ENCODE measurements at regions not wholly inside any gene's neighbourhood (a gene's known extent, or its start where the extent isn't known, plus 50 kb on each side); places are given as distances from the start of the nearest gene placed in this dataset.

- no peak for TF ChIP-seq POLR2A (IDR thresholded peaks at IDR 0.05)
- TF ChIP-seq CTCF (IDR thresholded peaks at IDR 0.05) = no peak
- Histone ChIP-seq H3K4me1 (replicated peaks in 1 of 2) (no peaks in the 10 kb centered on the region), H3K9me3 (replicated peaks in 1 of 3) (no peaks in the 10 kb centered on the region), H3K36me3 (replicated peaks in 1 of 2) (no peaks in the 10 kb centered on the region), H3K27ac (no peak overlapping the region), H3K27me3 (no peaks in the 10 kb centered on the region), H3K4me3 (no peak overlapping the region)
- DNase-seq = no peak
- WGBS, 4 donors = 79 to 93% (median 90%) methylated on average over 2 of the region's 2 CpGs
- intact Hi-C loops (cut with DNase I) = no loop called here
Observed at GRCh38 chr2:8604262-8604661, 77.6 kb upstream of the ID2 start.

DNA sequence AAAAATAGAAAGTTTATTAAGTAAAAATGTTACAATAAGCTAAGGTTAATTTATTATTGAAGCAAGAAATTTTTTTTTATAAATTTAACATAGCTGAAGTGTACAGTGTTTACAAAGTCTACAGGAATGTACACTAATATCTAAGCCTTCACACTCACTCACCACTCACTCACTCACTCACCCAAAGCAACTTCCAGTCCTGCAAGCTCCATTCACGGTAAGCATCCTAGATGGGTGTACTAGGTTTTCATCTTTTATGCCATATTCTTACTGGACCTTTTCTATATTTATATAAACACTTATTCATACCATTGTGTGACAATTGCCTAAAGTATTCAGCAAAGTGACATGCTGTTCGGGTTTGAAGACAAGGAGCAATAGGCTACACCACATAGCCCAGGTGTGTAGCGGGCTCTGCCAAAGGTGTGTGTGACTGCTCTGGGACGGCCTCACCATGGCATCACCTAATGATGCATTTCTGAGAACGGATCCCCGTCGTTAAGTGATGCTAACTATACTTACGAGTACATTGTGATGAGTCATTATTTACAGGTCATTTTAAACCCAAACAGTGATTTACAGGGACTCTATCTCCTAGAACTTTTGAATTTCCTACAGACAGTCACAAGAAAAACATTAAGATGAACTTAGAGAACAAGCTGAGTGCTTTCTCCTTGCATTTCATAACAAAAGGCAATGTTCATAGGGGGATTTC is 76.3 kb upstream of the ID2 start:
- Histone ChIP-seq H3K9me3 (replicated peaks in 1 of 3) (no peaks in the 10 kb centered on the region), H3K4me3 (no peak overlapping the region), H3K4me1 (replicated peaks in 1 of 2) (no peaks in the 10 kb centered on the region), H3K36me3 (replicated peaks in 1 of 2) (no peaks in the 10 kb centered on the region), H3K27me3 (no peaks in the 10 kb centered on the region), H3K27ac (no peak overlapping the region)
- intact Hi-C loops (cut with DNase I) = no loop called here
- WGBS, 4 donors = 86 to 95% (median 92%) methylated on average over 8 of the region's 8 CpGs
- no peak for TF ChIP-seq POLR2A (IDR thresholded peaks at IDR 0.05)
- DNase-seq = no peak

DNA sequence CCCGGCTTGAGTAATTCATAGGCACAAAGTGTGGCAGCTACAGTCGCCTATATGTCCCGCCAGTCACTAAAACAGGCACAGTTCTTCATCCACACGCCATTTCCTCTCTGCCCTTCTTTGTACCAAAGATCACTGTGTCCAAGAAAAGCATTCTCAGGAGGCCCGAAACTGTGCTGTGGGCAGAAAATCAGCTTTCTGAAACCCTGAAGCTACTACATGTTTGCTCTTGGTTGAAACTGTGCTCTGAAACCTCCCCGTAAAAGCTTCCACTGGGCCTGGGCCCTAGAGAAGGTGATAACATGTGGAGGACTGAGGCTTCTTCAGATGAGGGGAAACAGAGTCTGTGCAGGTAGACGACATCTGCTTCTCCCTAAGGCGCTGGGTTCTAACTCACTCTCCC is 75.6 kb upstream of the ID2 start:
- intact Hi-C loops (cut with DNase I) = no loop called here

DNA sequence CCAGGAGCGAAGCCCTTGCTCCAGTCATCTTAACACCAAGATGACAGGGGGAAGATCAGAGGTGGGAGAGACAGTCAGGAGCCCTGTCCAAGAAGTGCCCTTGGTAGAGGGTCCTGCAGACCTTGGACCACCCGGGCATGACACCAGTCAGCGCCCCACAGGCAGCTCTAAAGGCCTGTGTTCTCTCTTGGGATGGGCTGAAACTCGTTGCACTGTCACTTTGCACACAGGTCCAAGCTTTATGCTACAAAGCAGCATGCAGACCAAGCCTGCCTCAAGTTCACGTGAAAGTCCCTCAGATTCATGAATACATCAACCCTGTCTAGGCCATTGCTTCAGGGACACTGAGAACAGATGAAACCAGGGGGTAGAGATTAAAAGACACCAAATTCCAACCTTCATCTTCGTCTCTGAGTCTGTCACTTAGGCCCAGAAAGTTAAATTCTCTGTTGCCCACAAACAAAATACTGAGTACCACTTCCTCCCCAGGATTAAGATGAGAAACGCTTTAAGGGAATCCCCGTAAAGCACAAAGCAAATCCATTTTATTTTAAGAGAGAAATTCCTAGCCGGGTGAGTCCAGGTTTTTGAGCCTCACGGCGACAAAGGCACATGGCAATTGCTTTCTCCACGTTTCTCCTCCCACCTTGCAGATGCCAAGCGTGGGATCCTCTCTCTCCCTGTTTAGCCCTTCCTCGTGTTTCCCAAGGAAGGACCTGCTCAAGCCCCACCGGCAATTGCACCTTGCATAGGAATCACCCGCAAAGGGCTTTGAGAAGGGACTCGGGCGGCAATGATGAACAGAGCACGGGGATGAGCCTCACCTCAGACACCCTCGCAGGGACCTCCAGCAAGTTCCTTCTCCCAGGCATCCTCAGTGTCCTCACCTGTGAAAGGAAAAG is 75.0 kb upstream of the ID2 start:
- H3K27ac ChIP-seq = no peak overlapping the region
- WGBS, 4 donors = 92 to 95% (median 93%) methylated on average over 15 to 20 of the region's 20 CpGs
- DNase-seq = no peak
- no peaks in the 10 kb centered on the region for H3K36me3 ChIP-seq (replicated peaks in 1 of 2)
- TF ChIP-seq POLR2A (IDR thresholded peaks at IDR 0.05) = no peak
- intact Hi-C loops (cut with DNase I) = no loop called here
- H3K4me3 ChIP-seq = no peak overlapping the region
- no peaks in the 10 kb centered on the region for H3K9me3 ChIP-seq (replicated peaks in 1 of 3)
- H3K4me1 ChIP-seq (replicated peaks in 1 of 2) = no peaks in the 10 kb centered on the region
- no peaks in the 10 kb centered on the region for H3K27me3 ChIP-seq

More for the DNA sequence above, 75.6 kb upstream of the ID2 start:
- Histone ChIP-seq H3K9me3 (replicated peaks in 1 of 3) (no peaks in the 10 kb centered on the region), H3K4me1 (replicated peaks in 1 of 2) (no peaks in the 10 kb centered on the region), H3K36me3 (replicated peaks in 1 of 2) (no peaks in the 10 kb centered on the region), H3K27ac (no peak overlapping the region), H3K4me3 (no peak overlapping the region), H3K27me3 (no peaks in the 10 kb centered on the region)
- no peak for TF ChIP-seq CTCF (IDR thresholded peaks at IDR 0.05)
- TF ChIP-seq POLR2A (IDR thresholded peaks at IDR 0.05) = no peak
- 83 to 94% (median 89%) methylated on average over 8 of the region's 8 CpGs for WGBS, 4 donors
- no peak for DNase-seq

- H3K27ac ChIP-seq = no peak overlapping the region
- H3K36me3 ChIP-seq (replicated peaks in 1 of 2) = no peaks in the 10 kb centered on the region
- no peaks in the 10 kb centered on the region for H3K27me3 ChIP-seq
- WGBS, 4 donors = 59 to 73% (median 70%) methylated on average over 5 of the region's 5 CpGs
- no peaks in the 10 kb centered on the region for H3K9me3 ChIP-seq (replicated peaks in 1 of 3)
- intact Hi-C loops (cut with DNase I) = no loop called here
- no peak for DNase-seq
- no peak overlapping the region for H3K4me3 ChIP-seq
- H3K4me1 ChIP-seq (replicated peaks in 1 of 2) = no peaks in the 10 kb centered on the region
- TF ChIP-seq CTCF (IDR thresholded peaks at IDR 0.05) (no peak), POLR2A (IDR thresholded peaks at IDR 0.05) (no peak)
Observed at GRCh38 chr2:8607606-8608005, 74.2 kb upstream of the ID2 start.

Data from adrenal gland (tissue), 9 donors.